H1 (cell line): ENCODE measurements at regions not wholly inside any gene's neighbourhood (a gene's known extent, or its start where the extent isn't known, plus 50 kb on each side); places are given as distances from the start of the nearest gene placed in this dataset.
"Not testable (repeated sequence)": the region's sequence is repeated elsewhere in the genome, so short reads cannot be mapped to it uniquely, and the experiment has no call there.

Experiments used
- CTCF ChIA-PET: fragments of 300-600 bp; sonication (Branson Sonifier 250); formaldehyde crosslinking; loops from one replicate; lab custom pipeline; 2021; ENCODE audit not compliant: partially characterized antibody; lab: Charles Lee
- POLR2A ChIA-PET: fragments of 300-600 bp; sonication (Branson Sonifier 250); formaldehyde crosslinking; loops from one replicate; lab custom pipeline; 2021; ENCODE audit warnings: inconsistent platforms; ENCODE audit not compliant: partially characterized antibody; lab: Charles Lee
- DNase-seq, 2 experiments: peaks; one replicate each; pipeline versions ENCODE4 v3.0.0 to v3.0.0-alpha.2; 2010 to 2022; ENCODE audit warnings: low spot score in 2 of 2, low read depth in 1 of 2, mixed read lengths in 1 of 2
- FAIRE-seq: peaks from 2 replicates; lab custom pipeline; 2011; peaks lifted over from hg19 to GRCh38; lab: Jason Lieb, UNC
- H2AFZ ChIP-seq: 2 replicates; pipeline ENCODE4 v1.8.1; 2012; ENCODE audit warnings: low read length, inconsistent platforms
- H2AK5ac ChIP-seq: 2 replicates; pipeline ENCODE4 v1.6.1; 2013; ENCODE audit warnings: low read depth, low read length
- H2BK120ac ChIP-seq: replicated peaks from 2 replicates; pipeline ENCODE3; 2013; ENCODE audit warnings: low read depth, low read length, inconsistent platforms
- H2BK12ac ChIP-seq: 2 replicates; pipeline ENCODE4 v1.6.1; 2013; ENCODE audit warnings: low read depth, low read length
- H2BK15ac ChIP-seq: 2 replicates; pipeline ENCODE4 v1.6.1; 2013; ENCODE audit warnings: low read length
- H2BK20ac ChIP-seq: 2 replicates; pipeline ENCODE4 v1.6.1; 2013; ENCODE audit warnings: low read length
- H2BK5ac ChIP-seq: 2 replicates; pipeline ENCODE4 v1.6.1; 2013; ENCODE audit warnings: low read depth, low read length
- H3K14ac ChIP-seq: 2 replicates; pipeline ENCODE4 v1.6.1; 2013; ENCODE audit warnings: inconsistent platforms; ENCODE audit not compliant: insufficient read length
- H3K18ac ChIP-seq: 2 replicates; pipeline ENCODE4 v1.6.1; 2013; ENCODE audit warnings: low read length; ENCODE audit errors: extremely low read depth
- H3K23ac ChIP-seq: 2 replicates; pipeline ENCODE4 v1.6.1; 2013; ENCODE audit warnings: inconsistent platforms; ENCODE audit not compliant: insufficient read length
- H3K23me2 ChIP-seq: 2 replicates; pipeline ENCODE4 v1.6.1; 2013; ENCODE audit warnings: low read depth, low read length
- H3K27ac ChIP-seq: 2 replicates; pipeline ENCODE4 v1.6.1; 2011; ENCODE audit warnings: low read depth, low read length, inconsistent platforms
- H3K27me3 ChIP-seq, 4 experiments: replicated peaks in 1 of 4; 1 replicate in 1 of 4; 2 replicates in 3 of 4; pipeline versions ENCODE4 v1.6.1 to v1.8.1; 2011 to 2013; ENCODE audit warnings: low read length in 3 of 4, mild to moderate bottlenecking in 3 of 4, inconsistent platforms in 2 of 4, mixed read lengths in 2 of 4, moderate library complexity in 1 of 4; ENCODE audit not compliant: control insufficient read depth in 3 of 4, insufficient read depth in 3 of 4; ENCODE audit errors: extremely low read depth in 1 of 4
- H3K36me3 ChIP-seq, 4 experiments: 2 replicates each; pipeline versions ENCODE4 v1.6.1 to v1.8.1; 2011 to 2013; ENCODE audit warnings: mild to moderate bottlenecking in 4 of 4, low read length in 3 of 4, moderate library complexity in 2 of 4, control low read depth in 1 of 4, inconsistent platforms in 1 of 4; ENCODE audit not compliant: insufficient read depth in 4 of 4, control insufficient read depth in 2 of 4
- H3K4ac ChIP-seq: replicated peaks from 2 replicates; pipeline ENCODE3; 2013; ENCODE audit warnings: low read length, low read depth, mixed read lengths, inconsistent platforms; ENCODE audit not compliant: insufficient read length
- H3K4me1 ChIP-seq, 4 experiments: replicated peaks in 1 of 4; 1 replicate in 1 of 4; 2 replicates in 3 of 4; pipeline versions ENCODE4 v1.6.1 to v1.8.1; 2011 to 2013; ENCODE audit warnings: low read length in 3 of 4, inconsistent platforms in 2 of 4, mixed read lengths in 1 of 4; ENCODE audit not compliant: insufficient read depth in 4 of 4, control insufficient read depth in 3 of 4
- H3K4me2 ChIP-seq, 2 experiments: 2 replicates each; pipeline versions ENCODE4 v1.6.1 to v1.8.1; 2011 to 2013; ENCODE audit warnings: low read depth in 2 of 2, low read length in 2 of 2, control low read depth in 1 of 2, inconsistent platforms in 1 of 2, mild to moderate bottlenecking in 1 of 2; ENCODE audit not compliant: insufficient read depth in 1 of 2
- H3K4me3 ChIP-seq, 4 experiments: fragments of 200-600, 300-600 bp in 1 of 4; sonication (generic), shearing (Covaris generic), sonication (Bioruptor Twin) in 1 of 4; 2 replicates each; pipeline versions ENCODE4 v1.5.1 to v1.8.1; 2011 to 2016; ENCODE audit warnings: low read length in 4 of 4, low read depth in 3 of 4, control low read depth in 2 of 4, inconsistent platforms in 2 of 4, mild to moderate bottlenecking in 2 of 4, mixed read lengths in 1 of 4, moderate library complexity in 1 of 4; ENCODE audit not compliant: insufficient read depth in 2 of 4; ENCODE audit errors: extremely low read depth in 1 of 4
- H3K56ac ChIP-seq: replicated peaks from 2 replicates; pipeline ENCODE3; 2013; ENCODE audit warnings: low read depth, mild to moderate bottlenecking, mixed read lengths, low read length, inconsistent platforms; ENCODE audit not compliant: insufficient read length
- H3K79me1 ChIP-seq: 2 replicates; pipeline ENCODE4 v1.6.1; 2013; ENCODE audit warnings: low read depth, low read length, control low read depth
- H3K79me2 ChIP-seq, 2 experiments: 2 replicates each; pipeline versions ENCODE4 v1.6.1 to v1.8.1; 2012 to 2013; ENCODE audit warnings: low read length in 2 of 2, mild to moderate bottlenecking in 2 of 2, inconsistent platforms in 1 of 2; ENCODE audit not compliant: insufficient read depth in 2 of 2, control insufficient read depth in 1 of 2
- H3K9ac ChIP-seq, 4 experiments: replicated peaks in 1 of 4; 1 replicate in 1 of 4; 2 replicates in 3 of 4; pipeline versions ENCODE4 v1.6.1 to v1.8.1; 2011 to 2013; ENCODE audit warnings: low read depth in 3 of 4, low read length in 3 of 4, control low read depth in 2 of 4, mild to moderate bottlenecking in 2 of 4, moderate library complexity in 2 of 4, inconsistent platforms in 1 of 4; ENCODE audit errors: extremely low read depth in 1 of 4
- H3K9me3 ChIP-seq, 2 experiments: 2 replicates each; pipeline versions ENCODE4 v1.6.1 to v1.8.1; 2012 to 2013; ENCODE audit warnings: mild to moderate bottlenecking in 2 of 2, moderate library complexity in 2 of 2, control low read depth in 1 of 2, inconsistent platforms in 1 of 2, low read depth in 1 of 2, low read length in 1 of 2, mixed read lengths in 1 of 2; ENCODE audit not compliant: insufficient read depth in 2 of 2
- H4K20me1 ChIP-seq, 2 experiments: replicated peaks in 1 of 2; 2 replicates each; pipeline versions ENCODE3 to v1.8.1; 2011 to 2013; ENCODE audit warnings: inconsistent platforms in 2 of 2, low read length in 2 of 2, mild to moderate bottlenecking in 1 of 2; ENCODE audit not compliant: insufficient read depth in 2 of 2, control insufficient read depth in 1 of 2
- H4K5ac ChIP-seq: 2 replicates; pipeline ENCODE4 v1.6.1; 2013; ENCODE audit warnings: low read length, low read depth, mixed read lengths, inconsistent platforms; ENCODE audit not compliant: insufficient read length
- H4K8ac ChIP-seq: 2 replicates; pipeline ENCODE4 v1.8.0; 2013; ENCODE audit warnings: mild to moderate bottlenecking, moderate library complexity, low read length, inconsistent platforms; ENCODE audit not compliant: insufficient read depth; ENCODE audit errors: extremely low read depth
- H4K91ac ChIP-seq: replicated peaks from 2 replicates; pipeline ENCODE3; 2013; ENCODE audit warnings: low read length, mixed read lengths, inconsistent platforms; ENCODE audit not compliant: insufficient read length
- WGBS, 2 experiments: shearing (Covaris generic) in 1 of 2; methylation state at CpG; one replicate each; pipeline versions ENCODE4 v1.1.6 to v1.1.7; 2013 to 2015; ENCODE audit warnings: low lambda C conversion rate in 2 of 2, mixed read lengths in 2 of 2, inconsistent platforms in 1 of 2, low coverage in 1 of 2, missing lambda C conversion rate in 1 of 2; ENCODE audit not compliant: insufficient replicate concordance in 2 of 2, insufficient coverage in 1 of 2, insufficient read length in 1 of 2; ENCODE audit errors: extremely low coverage in 1 of 2, missing lambda C conversion rate in 1 of 2; 5-methylcytosine and 5-hydroxymethylcytosine counted together

DNA sequence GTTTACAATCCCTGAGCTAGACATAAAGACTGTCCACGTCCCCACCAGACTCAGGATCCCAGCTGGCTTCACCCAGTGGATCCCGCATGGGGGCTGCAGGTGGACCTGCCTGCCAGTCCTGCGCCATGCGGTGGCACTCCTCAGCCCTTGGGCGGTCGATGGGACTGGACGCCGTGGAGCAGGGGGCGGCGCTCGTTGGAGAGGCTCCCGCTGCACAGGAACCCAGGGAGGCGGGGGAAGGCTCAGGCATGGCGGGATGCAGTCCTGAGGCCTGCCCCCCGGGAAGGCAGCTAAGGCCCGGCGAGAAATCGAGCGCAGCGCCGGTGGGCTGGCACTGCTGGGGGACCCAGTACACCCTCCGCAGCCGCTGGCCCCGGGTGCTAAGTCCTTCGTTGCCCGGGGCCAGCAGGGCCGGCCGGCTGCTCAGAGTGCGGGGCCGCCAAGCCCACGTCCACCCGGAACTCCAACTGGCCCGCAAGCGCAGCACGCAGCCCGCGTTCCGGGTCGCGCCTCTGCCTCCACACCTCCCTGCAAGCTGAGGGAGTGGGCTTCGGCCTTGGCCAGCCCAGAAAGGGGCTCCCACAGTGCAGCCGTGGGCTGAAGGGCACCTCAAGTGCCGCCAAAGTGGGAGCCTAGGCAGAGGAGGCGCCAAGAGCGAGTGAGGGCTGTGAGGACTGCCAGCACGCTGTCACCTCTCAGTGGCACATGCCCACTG, 553.1 kb downstream of the CDH9 start:
- CTCF ChIA-PET: interaction anchor here (0.6 to 1.6 kb wide), 4 partner anchors 26 to 367 kb away, joined by 3 to 5 read pairs (median 3); no protein-coding TSS in a partner anchor

More for the DNA sequence above, 553.1 kb downstream of the CDH9 start:
- FAIRE-seq, H3K4me1 ChIP-seq, H3K4me3 ChIP-seq, H4K8ac ChIP-seq, H3K4me2 ChIP-seq, H2BK15ac ChIP-seq, H3K56ac ChIP-seq, H3K23ac ChIP-seq, H3K9me3 ChIP-seq, H3K27me3 ChIP-seq, H2BK120ac ChIP-seq, H2BK12ac ChIP-seq, H3K9ac ChIP-seq, DNase-seq, H2BK20ac ChIP-seq, H2BK5ac ChIP-seq, H2AK5ac ChIP-seq, H4K91ac ChIP-seq, H3K79me1 ChIP-seq, H3K4ac ChIP-seq, H3K23me2 ChIP-seq, H2AFZ ChIP-seq, H4K20me1 ChIP-seq, POLR2A ChIA-PET, H3K79me2 ChIP-seq, H3K14ac ChIP-seq, H3K27ac ChIP-seq, H3K36me3 ChIP-seq, H4K5ac ChIP-seq, H3K18ac ChIP-seq: not testable (repeated sequence)
- WGBS, 2 experiments: 95% methylated on average over 27 of the region's 46 CpGs; no CpG with 5 or more reads in 1 of the 2 experiments
